ENCODE measurements at regions not wholly inside any gene's neighbourhood (a gene's known extent, or its start where the extent isn't known, plus 50 kb on each side); places are given as distances from the start of the nearest gene placed in this dataset.

GRCh38 chr6:149225370-149225769, 92.1 kb upstream of the TAB2 start:
- TF ChIP-seq CTCF (conservative IDR thresholded peaks at IDR 0.05 in 1 of 2, IDR thresholded peaks at IDR 0.05 in 1 of 2; ENCODE audit: extremely low read depth in 1 of 2, insufficient read depth in 1 of 2, low read depth in 1 of 2, low read length in 2 of 2) (no peak), EZH2 (IDR thresholded peaks at IDR 0.05; ENCODE audit: borderline replicate concordance, low read length) (no peak)
